Mesenchymal stem cell (in vitro differentiated cells and primary cell): ENCODE measurements at regions not wholly inside any gene's neighbourhood (a gene's known extent, or its start where the extent isn't known, plus 50 kb on each side); places are given as distances from the start of the nearest gene placed in this dataset.

Experiments
- DNase-seq: peaks from one replicate; pipeline ENCODE4 v3.0.0-alpha.2; 2013
- H2AFZ ChIP-seq: one replicate; pipeline ENCODE4 v1.6.1; 2013; ENCODE audit warnings: low read depth, mild to moderate bottlenecking, control low read depth, inconsistent platforms, low read length, moderate library complexity
- H2AK5ac ChIP-seq: 2 replicates; pipeline ENCODE4 v1.6.1; 2013; ENCODE audit warnings: low read length, moderate library complexity, mild to moderate bottlenecking, inconsistent platforms; ENCODE audit not compliant: severe bottlenecking
- H2BK120ac ChIP-seq: one replicate; pipeline ENCODE4 v1.6.1; 2013; ENCODE audit warnings: low read depth, mild to moderate bottlenecking, inconsistent platforms, low read length, moderate library complexity
- H2BK12ac ChIP-seq, 2 experiments: one replicate each; pipeline ENCODE4 v1.6.1; 2013; ENCODE audit warnings: inconsistent platforms in 2 of 2, low read length in 2 of 2, mild to moderate bottlenecking in 2 of 2, moderate library complexity in 2 of 2, control low read depth in 1 of 2
- H2BK15ac ChIP-seq: one replicate; pipeline ENCODE4 v1.6.1; 2013; ENCODE audit warnings: mild to moderate bottlenecking, low read depth, inconsistent platforms; ENCODE audit not compliant: poor library complexity, severe bottlenecking
- H2BK5ac ChIP-seq: 2 replicates; pipeline ENCODE4 v1.6.1; 2013; ENCODE audit warnings: low read depth, mild to moderate bottlenecking, low read length, control low read depth, inconsistent platforms; ENCODE audit not compliant: poor library complexity, severe bottlenecking
- H3K14ac ChIP-seq, 2 experiments: one replicate each; pipeline ENCODE4 v1.6.1; 2013; ENCODE audit warnings: inconsistent platforms in 2 of 2, low read length in 2 of 2, control low read depth in 1 of 2, mild to moderate bottlenecking in 1 of 2, moderate library complexity in 1 of 2
- H3K18ac ChIP-seq, 2 experiments: one replicate each; pipeline ENCODE4 v1.6.1; 2013; ENCODE audit warnings: inconsistent platforms in 2 of 2, low read length in 2 of 2, control low read depth in 1 of 2, low read depth in 1 of 2, mild to moderate bottlenecking in 1 of 2
- H3K23ac ChIP-seq, 2 experiments: one replicate each; pipeline ENCODE4 v1.6.1; 2013; ENCODE audit warnings: inconsistent platforms in 2 of 2, low read length in 2 of 2, mild to moderate bottlenecking in 2 of 2, moderate library complexity in 2 of 2, control low read depth in 1 of 2
- H3K27ac ChIP-seq: 2 replicates; pipeline ENCODE4 v1.5.1; 2013; ENCODE audit warnings: mild to moderate bottlenecking, moderate library complexity, low read length, control low read depth, inconsistent platforms; ENCODE audit not compliant: poor library complexity, severe bottlenecking
- H3K27me3 ChIP-seq, 2 experiments: 2 replicates each; pipeline versions ENCODE4 v1.6.1 to v1.7.0; 2013; ENCODE audit warnings: low read length in 2 of 2, mild to moderate bottlenecking in 2 of 2, moderate library complexity in 2 of 2, control low read depth in 1 of 2, inconsistent platforms in 1 of 2; ENCODE audit not compliant: control insufficient read depth in 1 of 2, insufficient read depth in 1 of 2
- H3K36me3 ChIP-seq, 2 experiments: 2 replicates each; pipeline versions ENCODE4 v1.6.1 to v1.7.0; 2013; ENCODE audit warnings: low read length in 2 of 2, control low read depth in 1 of 2, inconsistent platforms in 1 of 2, low read depth in 1 of 2, mild to moderate bottlenecking in 1 of 2; ENCODE audit not compliant: insufficient read depth in 2 of 2, control insufficient read depth in 1 of 2
- H3K4ac ChIP-seq, 2 experiments: one replicate each; pipeline ENCODE4 v1.6.1; 2013; ENCODE audit warnings: inconsistent platforms in 2 of 2, low read length in 2 of 2, mild to moderate bottlenecking in 2 of 2, moderate library complexity in 2 of 2, control low read depth in 1 of 2, low read depth in 1 of 2
- H3K4me1 ChIP-seq: 2 replicates; pipeline ENCODE4 v1.6.1; 2013; ENCODE audit warnings: low read depth, low read length, control low read depth; ENCODE audit not compliant: control insufficient read depth, insufficient read depth
- H3K4me2 ChIP-seq: 2 replicates; pipeline ENCODE4 v1.6.1; 2013; ENCODE audit warnings: low read length, mild to moderate bottlenecking, inconsistent platforms; ENCODE audit not compliant: poor library complexity, severe bottlenecking
- H3K4me3 ChIP-seq, 2 experiments: 2 replicates each; pipeline versions ENCODE4 v1.5.1 to v1.7.0; 2013; ENCODE audit warnings: low read length in 2 of 2, mild to moderate bottlenecking in 2 of 2, control low read depth in 1 of 2, low read depth in 1 of 2; ENCODE audit not compliant: insufficient read depth in 1 of 2
- H3K79me1 ChIP-seq: replicated peaks from 2 replicates; pipeline ENCODE4 v1.6.1; 2013; ENCODE audit warnings: mild to moderate bottlenecking, control low read depth, low read length, inconsistent platforms; ENCODE audit not compliant: poor library complexity, severe bottlenecking
- H3K9ac ChIP-seq: 2 replicates; pipeline ENCODE4 v1.7.0; 2013; ENCODE audit warnings: mild to moderate bottlenecking, low read length, moderate library complexity
- H3K9me3 ChIP-seq: 2 replicates; pipeline ENCODE4 v1.7.0; 2013; ENCODE audit warnings: mild to moderate bottlenecking, low read length; ENCODE audit not compliant: control insufficient read depth
- H4K8ac ChIP-seq: one replicate; pipeline ENCODE4 v1.6.1; 2013; ENCODE audit warnings: inconsistent platforms, mild to moderate bottlenecking, low read length, moderate library complexity
- H4K91ac ChIP-seq: one replicate; pipeline ENCODE4 v1.6.1; 2013; ENCODE audit warnings: mild to moderate bottlenecking, low read length, inconsistent platforms
- WGBS: methylation state at CpG from one replicate; pipeline ENCODE4 v1.1.7; 2013; ENCODE audit warnings: mixed read lengths; 5-methylcytosine and 5-hydroxymethylcytosine counted together

- WGBS = 70% methylated on average over 8 of the region's 8 CpGs
- Histone ChIP-seq H3K4ac (no peak overlapping the region), H3K23ac (no peak overlapping the region)
Measured at GRCh38 chr20:51322164-51322707, 220.3 kb downstream of the NFATC2 start.

GRCh38 chr20:51321343-51322163 is 221.0 kb downstream of the NFATC2 start:
- Histone ChIP-seq H3K23ac (no peak overlapping the region), H4K91ac (no peak overlapping the region), H3K18ac (no peak overlapping the region), H3K9ac (no peak overlapping the region), H3K4me1 (peaks cover 8% of the 10 kb centered on the region), H3K4me3 (no peak overlapping the region), H3K79me1 (no peaks in the 10 kb centered on the region), H3K27me3 (no peaks in the 10 kb centered on the region), H2BK15ac (no peak overlapping the region), H3K9me3 (no peaks in the 10 kb centered on the region), H2BK5ac (no peak overlapping the region), H2BK120ac (no peak overlapping the region), H2BK12ac (peak overlapping the region in 1 of 2 experiments; percentile 0), H3K4ac (no peak overlapping the region), H3K14ac (peak overlapping the region in 1 of 2 experiments; percentile 56), H2AFZ (no peak overlapping the region), H2AK5ac (no peak overlapping the region), H4K8ac (no peak overlapping the region), H3K4me2 (no peak overlapping the region), H3K27ac (no peak overlapping the region), H3K36me3 (no peaks in the 10 kb centered on the region)
- 90% methylated on average over 17 of the region's 17 CpGs for WGBS
- peak; percentile 48 for DNase-seq

More at GRCh38 chr20:51322164-51322707, 220.3 kb downstream of the NFATC2 start:
- Histone ChIP-seq H3K4me1 (peaks cover 8% of the 10 kb centered on the region), H3K79me1 (no peaks in the 10 kb centered on the region), H3K18ac (no peak overlapping the region), H3K36me3 (no peaks in the 10 kb centered on the region), H2BK5ac (no peak overlapping the region), H3K4me3 (no peak overlapping the region), H2AFZ (no peak overlapping the region), H2BK120ac (no peak overlapping the region), H2BK12ac (no peak overlapping the region), H4K91ac (no peak overlapping the region), H4K8ac (no peak overlapping the region), H2BK15ac (no peak overlapping the region), H3K14ac (no peak overlapping the region), H2AK5ac (no peak overlapping the region), H3K27ac (no peak overlapping the region), H3K9ac (no peak overlapping the region), H3K9me3 (no peaks in the 10 kb centered on the region), H3K27me3 (no peaks in the 10 kb centered on the region), H3K4me2 (no peak overlapping the region)
- no peak for DNase-seq

GRCh38 chr20:51319522-51319921 is 223.0 kb downstream of the NFATC2 start:
- 87% methylated on average over 5 of the region's 5 CpGs for WGBS
- H4K91ac ChIP-seq = no peak overlapping the region
- no peak overlapping the region for H2AFZ ChIP-seq
- no peak overlapping the region for H2BK5ac ChIP-seq
- no peak for DNase-seq
- H3K9me3 ChIP-seq = peaks cover 2% of the 10 kb centered on the region
- peak overlapping the region in 1 of 2 experiments; percentile 13 for H3K4ac ChIP-seq
- H3K9ac ChIP-seq = no peak overlapping the region
- no peak overlapping the region for H2BK120ac ChIP-seq
- no peaks in the 10 kb centered on the region for H3K36me3 ChIP-seq
- H3K18ac ChIP-seq = no peak overlapping the region
- H3K4me2 ChIP-seq = no peak overlapping the region
- H3K27ac ChIP-seq = no peak overlapping the region
- H3K4me1 ChIP-seq = peaks cover 8% of the 10 kb centered on the region
- no peak overlapping the region for H2BK15ac ChIP-seq
- no peak overlapping the region for H2BK12ac ChIP-seq
- H3K79me1 ChIP-seq = no peaks in the 10 kb centered on the region
- no peak overlapping the region for H3K4me3 ChIP-seq
- no peak overlapping the region for H2AK5ac ChIP-seq
- no peak overlapping the region for H3K23ac ChIP-seq
- H3K14ac ChIP-seq = no peak overlapping the region
- H4K8ac ChIP-seq = no peak overlapping the region
- no peaks in the 10 kb centered on the region for H3K27me3 ChIP-seq

- no peaks in the 10 kb centered on the region for H3K36me3 ChIP-seq
- H3K14ac ChIP-seq = no peak overlapping the region
- peaks cover 2% of the 10 kb centered on the region for H3K9me3 ChIP-seq
- peak overlapping the region; percentile 25 for H4K91ac ChIP-seq
- peaks cover 8% of the 10 kb centered on the region for H3K4me1 ChIP-seq
- no peak overlapping the region for H3K4me2 ChIP-seq
- no peak overlapping the region for H3K18ac ChIP-seq
- no peaks in the 10 kb centered on the region for H3K79me1 ChIP-seq
- H3K9ac ChIP-seq = no peak overlapping the region
- WGBS = 66% methylated on average over 27 of the region's 27 CpGs
- H3K27ac ChIP-seq = no peak overlapping the region
- H3K4me3 ChIP-seq = no peak overlapping the region
- H2BK120ac ChIP-seq = no peak overlapping the region
- peak overlapping the region in 1 of 2 experiments; percentile 18 for H2BK12ac ChIP-seq
- no peaks in the 10 kb centered on the region for H3K27me3 ChIP-seq
- H2AK5ac ChIP-seq = no peak overlapping the region
- no peak overlapping the region for H3K4ac ChIP-seq
- H2BK15ac ChIP-seq = no peak overlapping the region
- no peak overlapping the region for H4K8ac ChIP-seq
- H2AFZ ChIP-seq = no peak overlapping the region
- H3K23ac ChIP-seq = no peak overlapping the region
- H2BK5ac ChIP-seq = no peak overlapping the region
- DNase-seq = no peak
Measured at GRCh38 chr20:51318058-51318949, 224.2 kb downstream of the NFATC2 start.
